GM20000 (cell line): ENCODE measurements at regions not wholly inside any gene's neighbourhood (a gene's known extent, or its start where the extent isn't known, plus 50 kb on each side); places are given as distances from the start of the nearest gene placed in this dataset.
A peak's percentile ranks its signal among the peaks of the same experiment; 100 is the strongest.

ENCODE experiments used
- DNase-seq: peaks from one replicate; pipeline ENCODE4 v3.0.0; 2012; ENCODE audit warnings: low spot score
- TF ChIP-seq, protein P1 (sequence below): IDR thresholded peaks from 2 replicates; pipeline ENCODE4 v1.5.1; 2012; ENCODE audit warnings: mild to moderate bottlenecking, control low read depth; ENCODE audit errors: extremely low read depth, missing control alignments

DNA sequence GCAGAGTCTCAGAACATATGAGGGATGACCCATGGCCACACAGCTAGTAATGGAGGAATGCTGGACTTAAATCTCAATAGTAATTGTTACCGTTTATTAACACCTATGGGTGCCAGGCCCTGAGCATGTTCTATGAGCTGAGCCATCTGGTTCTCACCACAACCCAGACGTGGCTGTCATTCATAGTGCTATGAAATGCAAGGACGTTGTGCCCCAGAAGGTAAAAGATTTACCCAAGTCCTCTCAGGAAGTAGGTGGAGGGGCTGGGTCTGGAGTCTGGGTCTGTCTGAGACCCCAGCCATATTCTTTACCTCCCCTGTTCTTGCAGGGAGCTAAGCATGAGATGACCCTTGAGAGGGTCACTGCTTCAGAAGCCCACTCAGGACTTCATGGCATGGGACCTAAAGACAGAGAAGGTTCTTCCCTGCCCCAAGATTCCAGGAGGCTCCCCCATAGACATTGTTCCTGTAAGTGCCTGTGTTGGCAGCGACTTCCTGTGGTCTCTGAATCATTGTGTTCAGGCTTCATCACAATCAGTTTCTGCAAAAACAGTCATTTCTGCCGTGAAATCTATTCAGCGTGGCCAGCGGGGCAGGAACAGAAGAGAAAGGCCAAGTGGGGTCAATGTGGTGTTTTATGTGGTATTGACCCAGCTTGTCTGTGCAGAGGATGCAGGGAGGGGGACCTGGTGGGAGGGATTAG is 475.4 kb downstream of the PTPRU start:
- peak; percentile 42 for DNase-seq
- TF ChIP-seq, protein P1, sequence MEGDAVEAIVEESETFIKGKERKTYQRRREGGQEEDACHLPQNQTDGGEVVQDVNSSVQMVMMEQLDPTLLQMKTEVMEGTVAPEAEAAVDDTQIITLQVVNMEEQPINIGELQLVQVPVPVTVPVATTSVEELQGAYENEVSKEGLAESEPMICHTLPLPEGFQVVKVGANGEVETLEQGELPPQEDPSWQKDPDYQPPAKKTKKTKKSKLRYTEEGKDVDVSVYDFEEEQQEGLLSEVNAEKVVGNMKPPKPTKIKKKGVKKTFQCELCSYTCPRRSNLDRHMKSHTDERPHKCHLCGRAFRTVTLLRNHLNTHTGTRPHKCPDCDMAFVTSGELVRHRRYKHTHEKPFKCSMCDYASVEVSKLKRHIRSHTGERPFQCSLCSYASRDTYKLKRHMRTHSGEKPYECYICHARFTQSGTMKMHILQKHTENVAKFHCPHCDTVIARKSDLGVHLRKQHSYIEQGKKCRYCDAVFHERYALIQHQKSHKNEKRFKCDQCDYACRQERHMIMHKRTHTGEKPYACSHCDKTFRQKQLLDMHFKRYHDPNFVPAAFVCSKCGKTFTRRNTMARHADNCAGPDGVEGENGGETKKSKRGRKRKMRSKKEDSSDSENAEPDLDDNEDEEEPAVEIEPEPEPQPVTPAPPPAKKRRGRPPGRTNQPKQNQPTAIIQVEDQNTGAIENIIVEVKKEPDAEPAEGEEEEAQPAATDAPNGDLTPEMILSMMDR = no peak

DNA sequence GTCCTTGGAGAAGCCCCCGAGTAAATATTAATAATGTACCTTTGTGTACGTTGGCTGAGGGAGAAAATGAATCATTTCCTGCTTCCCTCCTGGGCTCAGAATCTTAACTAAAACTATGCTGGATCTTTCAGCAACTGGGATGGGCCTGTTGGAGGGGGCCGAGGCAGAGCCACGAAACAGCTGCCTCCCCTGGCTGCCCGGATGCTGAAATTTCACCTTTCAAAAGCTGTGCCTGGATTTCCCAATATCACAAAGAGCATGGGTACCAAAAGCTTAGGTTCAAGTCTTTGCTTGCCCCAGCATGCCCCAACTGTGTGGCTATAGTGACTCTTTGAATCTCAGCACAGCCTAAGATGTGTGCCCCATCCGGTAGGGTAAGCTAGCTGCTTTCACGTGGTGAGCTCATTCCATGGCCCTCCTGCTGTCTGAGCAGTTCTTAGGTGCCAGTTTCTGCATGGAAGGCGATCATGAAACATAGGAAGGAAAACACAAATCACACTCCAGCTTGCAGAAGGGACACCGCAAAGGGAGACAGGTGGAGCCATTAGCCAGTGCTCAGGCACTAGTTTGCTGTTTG is 473.5 kb downstream of the PTPRU start:
- DNase-seq = no peak
- TF ChIP-seq, protein P1 = no peak

DNA sequence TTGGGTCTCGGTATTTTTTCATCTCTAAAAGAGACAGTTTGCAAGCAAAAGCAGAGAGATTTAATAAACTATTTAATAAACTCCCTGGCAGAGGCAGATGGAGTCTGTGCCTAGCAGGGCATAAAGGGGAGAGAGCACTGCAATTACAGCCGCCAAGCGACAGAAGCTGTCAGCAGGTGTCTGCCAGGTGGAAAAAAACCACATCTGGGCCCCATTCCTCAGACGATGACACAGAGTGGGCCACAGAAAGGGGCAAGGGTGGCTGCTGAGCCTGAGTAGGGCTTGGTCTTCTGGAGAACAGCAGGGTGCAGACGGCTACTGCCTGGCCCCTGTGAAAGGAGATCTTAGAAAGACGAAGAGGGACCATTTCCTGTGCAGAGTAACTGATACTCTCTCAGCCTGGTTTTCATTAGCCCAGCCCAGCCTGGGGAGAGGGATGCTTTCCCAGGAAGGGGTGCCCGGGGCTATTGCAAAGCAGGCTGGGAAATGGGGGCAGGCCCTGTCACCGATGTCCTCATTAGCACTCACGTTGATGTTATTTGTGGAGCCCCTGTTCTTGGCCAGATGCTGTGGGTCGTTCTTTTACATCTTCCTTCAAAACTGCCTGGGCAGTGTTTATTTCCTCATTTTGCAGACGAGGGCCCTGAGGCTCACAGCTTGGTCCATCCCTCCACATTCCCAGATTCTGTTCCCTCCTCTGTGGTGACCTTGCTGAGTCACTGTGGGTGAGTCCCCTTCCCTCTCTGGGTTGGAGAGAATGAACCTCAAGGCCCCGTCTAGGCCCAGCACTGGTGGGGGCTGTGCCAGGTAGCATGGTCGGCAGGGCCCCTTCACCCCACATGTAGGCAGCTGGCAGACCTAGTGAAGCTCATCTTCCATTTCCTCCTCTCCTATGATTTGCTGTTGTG is 472.7 kb downstream of the PTPRU start:
- DNase-seq = no peak
- TF ChIP-seq, protein P1 = no peak

DNA sequence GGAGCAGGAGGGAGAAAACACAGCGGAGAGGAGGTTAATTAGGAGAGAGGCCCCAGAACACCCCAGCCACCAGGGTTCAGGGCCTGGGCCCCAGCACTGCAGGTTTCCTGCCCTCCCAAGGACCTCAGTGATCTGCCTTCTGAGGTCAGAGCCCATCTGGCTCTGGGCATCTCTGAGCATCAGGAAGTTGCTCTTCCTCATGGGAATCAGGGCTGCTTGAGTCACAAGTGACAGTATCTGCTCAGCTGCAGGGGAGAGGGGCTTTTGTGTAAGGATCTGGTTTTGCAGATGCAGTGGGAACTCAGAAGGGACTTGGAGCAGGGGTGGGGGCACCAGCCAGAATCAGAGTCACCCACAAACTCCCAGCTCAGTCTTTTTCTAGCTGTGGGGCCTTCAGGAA is 472.1 kb downstream of the PTPRU start:
- TF ChIP-seq, protein P1 = no peak
- no peak for DNase-seq

DNA sequence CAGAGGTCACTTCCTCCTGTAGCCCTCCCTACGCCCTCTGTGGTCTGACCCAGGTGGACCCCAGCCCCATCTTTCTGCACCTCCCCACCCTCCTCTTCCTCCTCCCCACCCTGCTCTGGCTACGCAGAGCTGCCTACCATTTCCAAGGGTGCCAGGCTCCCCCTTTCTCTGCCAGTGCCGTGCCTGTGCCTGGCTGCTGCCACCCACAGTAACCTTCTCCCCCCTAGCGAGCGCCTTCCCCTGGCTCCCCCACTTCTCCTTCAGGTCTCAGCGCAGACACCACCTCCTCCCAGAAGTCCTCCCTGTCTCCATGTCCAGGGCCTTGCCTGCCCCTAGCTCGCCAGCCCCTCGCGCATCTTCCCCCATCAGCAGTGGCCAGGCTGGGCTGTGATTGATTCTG is 471.5 kb downstream of the PTPRU start:
- TF ChIP-seq, protein P1 = no peak
- no peak for DNase-seq

DNA sequence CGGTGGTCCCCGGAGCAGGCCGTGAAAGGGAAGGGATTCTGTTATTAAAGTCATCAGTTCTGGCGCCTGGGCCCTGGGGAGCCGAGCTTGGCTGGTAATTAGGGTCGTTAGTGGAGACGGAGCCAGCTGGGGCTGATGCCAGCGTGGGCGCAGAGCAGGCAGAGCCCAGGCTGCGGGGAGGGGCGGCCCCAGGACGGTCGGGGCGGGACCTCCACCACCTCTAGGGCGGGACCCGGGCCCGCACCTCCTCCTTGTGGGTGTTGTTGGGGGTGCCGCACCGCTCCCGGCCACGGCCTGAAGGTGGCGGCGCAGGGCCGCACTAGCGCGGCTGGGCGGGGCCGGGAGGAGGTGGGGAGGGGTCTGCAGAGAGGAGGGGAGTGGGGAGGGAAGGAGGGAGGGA is 470.6 kb downstream of the PTPRU start:
- TF ChIP-seq, protein P1 = peak; percentile 37
- DNase-seq = peak; percentile 80

DNA sequence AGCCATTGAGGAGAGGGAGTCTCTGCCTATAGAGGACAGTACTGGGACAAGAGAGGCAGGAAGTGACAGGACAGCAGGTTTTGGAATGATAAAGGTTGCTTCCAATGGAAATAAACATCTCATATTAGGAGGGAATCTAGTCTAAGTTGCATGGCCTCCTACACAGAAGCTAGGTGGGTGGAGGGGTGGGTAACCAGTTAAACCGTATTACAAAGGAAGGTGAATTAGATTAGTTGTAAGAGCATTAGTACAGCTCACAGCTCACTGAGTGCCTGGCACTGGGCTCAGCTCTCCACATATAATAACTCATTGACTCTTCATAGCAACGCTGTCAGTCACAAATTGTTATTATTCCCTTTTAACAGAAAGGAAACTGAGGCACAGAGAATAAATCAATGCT is 468.1 kb downstream of the PTPRU start:
- TF ChIP-seq, protein P1 = no peak

More for the DNA sequence above, 468.1 kb downstream of the PTPRU start:
- DNase-seq = no peak
